GM23338 (cell line): ENCODE measurements at regions not wholly inside any gene's neighbourhood (a gene's known extent, or its start where the extent isn't known, plus 50 kb on each side); places are given as distances from the start of the nearest gene placed in this dataset.

Experiments
- ATAC-seq: fragments of 200-7000 bp; cut with Tn5 transposase; 3 replicates; pipeline ENCODE4 v1.9.1; 2020
- DNase-seq: peaks from one replicate; pipeline ENCODE4 v3.0.0-alpha.2; 2015; ENCODE audit warnings: low spot score
- H2AFZ ChIP-seq: fragments of 200-600 bp; sonication (generic); 2 replicates; pipeline ENCODE4 v1.8.0; 2016; ENCODE audit warnings: antibody characterized with exemption, mild to moderate bottlenecking, moderate library complexity
- H3F3A ChIP-seq: fragments of 200-600 bp; sonication (generic); replicated peaks from 2 replicates; pipeline ENCODE4 v1.8.0; 2017; ENCODE audit warnings: antibody characterized with exemption, mixed run types, low read depth
- H3K27ac ChIP-seq: fragments of 200-600 bp; sonication (generic); 2 replicates; pipeline ENCODE4 v1.6.1; 2016; ENCODE audit warnings: low read depth
- H3K27me3 ChIP-seq: fragments of 200-600 bp; sonication (generic); 2 replicates; pipeline ENCODE4 v1.8.0; 2016; ENCODE audit warnings: mild to moderate bottlenecking, mixed run types, moderate library complexity; ENCODE audit not compliant: insufficient read depth
- H3K36me3 ChIP-seq: fragments of 200-600 bp; sonication (generic); 2 replicates; pipeline ENCODE4 v1.8.0; 2016; ENCODE audit warnings: mild to moderate bottlenecking; ENCODE audit not compliant: insufficient read depth
- H3K4me1 ChIP-seq: fragments of 200-600 bp; sonication (generic); 2 replicates; pipeline ENCODE4 v1.8.0; 2016; ENCODE audit warnings: mild to moderate bottlenecking, moderate library complexity; ENCODE audit not compliant: insufficient read depth
- H3K4me2 ChIP-seq: fragments of 200-600 bp; sonication (generic); 2 replicates; pipeline ENCODE4 v1.7.1; 2017; ENCODE audit warnings: mixed run types
- H3K4me3 ChIP-seq: fragments of 200-600 bp; sonication (generic); 2 replicates; pipeline ENCODE4 v1.6.1; 2016; ENCODE audit warnings: mixed run types
- H3K79me2 ChIP-seq: fragments of 200-600 bp; sonication (generic); replicated peaks from 2 replicates; pipeline ENCODE4 v1.8.0; 2017; ENCODE audit warnings: mild to moderate bottlenecking; ENCODE audit not compliant: insufficient read depth
- H3K9me2 ChIP-seq: fragments of 200-600 bp; sonication (generic); 2 replicates; pipeline ENCODE4 v1.8.0; 2017; ENCODE audit not compliant: insufficient read depth
- H4K20me1 ChIP-seq: fragments of 200-600 bp; sonication (generic); replicated peaks from 2 replicates; pipeline ENCODE4 v1.8.0; 2017; ENCODE audit warnings: mild to moderate bottlenecking; ENCODE audit not compliant: insufficient read depth
- H3K27ac Mint-ChIP-seq: 2 replicates; pipeline ENCODE4 v1.8.0; 2020; ENCODE audit warnings: inconsistent platforms, mild to moderate bottlenecking, moderate library complexity, mixed read lengths
- H3K27me3 Mint-ChIP-seq: 3 replicates; pipeline ENCODE4 v1.8.0; 2022; ENCODE audit warnings: low read depth, mild to moderate bottlenecking, moderate library complexity, mixed read lengths, inconsistent platforms; ENCODE audit not compliant: insufficient read depth, poor library complexity
- H3K36me3 Mint-ChIP-seq: 3 replicates; pipeline ENCODE4 v1.8.0; 2021; ENCODE audit warnings: low read depth, mild to moderate bottlenecking, inconsistent platforms, moderate library complexity, mixed read lengths
- H3K4me1 Mint-ChIP-seq: 3 replicates; pipeline ENCODE4 v1.8.0; 2020; ENCODE audit warnings: mild to moderate bottlenecking, inconsistent platforms, mixed read lengths
- H3K4me3 Mint-ChIP-seq: 3 replicates; pipeline ENCODE4 v1.8.0; 2021; ENCODE audit warnings: moderate library complexity, mild to moderate bottlenecking, inconsistent platforms, mixed read lengths
- H3K9me3 Mint-ChIP-seq: 3 replicates; pipeline ENCODE4 v1.8.0; 2020; ENCODE audit warnings: moderate library complexity, mild to moderate bottlenecking, inconsistent platforms, mixed read lengths
- CREB1 ChIP-seq: fragments of 250-450 bp; sonication (Bioruptor Pico); IDR thresholded peaks from 2 replicates; pipeline ENCODE4 v1.5.0; 2020; ENCODE audit warnings: low read depth, mild to moderate bottlenecking, moderate library complexity
- EZH2 ChIP-seq: fragments of 200-600 bp; sonication (generic); IDR thresholded peaks from one replicate; pipeline ENCODE4 v1.8.0; 2017; ENCODE audit warnings: antibody characterized with exemption, mild to moderate bottlenecking, low read depth; ENCODE audit not compliant: unreplicated experiment
- EZH2phosphoT487 ChIP-seq: fragments of 200-600 bp; sonication (generic); IDR thresholded peaks from one replicate; pipeline ENCODE4 v1.8.1; 2018; ENCODE audit warnings: antibody characterized with exemption; ENCODE audit not compliant: unreplicated experiment
- NANOG ChIP-seq: IDR thresholded peaks from 2 replicates; pipeline ENCODE4 v1.6.1; 2016; ENCODE audit warnings: antibody characterized with exemption, borderline replicate concordance
- POLR2AphosphoS5 ChIP-seq: IDR thresholded peaks from 2 replicates; pipeline ENCODE4 v1.6.1; 2016; ENCODE audit warnings: antibody characterized with exemption, low read depth
- ZNF114 ChIP-seq: fragments of 250-450 bp; sonication (Bioruptor Pico); IDR thresholded peaks from 2 replicates; pipeline ENCODE4 v1.5.0; 2020; ENCODE audit warnings: mild to moderate bottlenecking, moderate library complexity
- TF ChIP-seq, protein P1 (sequence below): IDR thresholded peaks from one replicate; pipeline ENCODE4 v1.6.1; 2018; ENCODE audit warnings: antibody characterized with exemption; ENCODE audit not compliant: unreplicated experiment
- TF ChIP-seq, protein P2 (sequence below), 2 experiments: fragments of 200-600 bp in 1 of 2; sonication (generic) in 1 of 2; conservative IDR thresholded peaks; 2 replicates each; pipeline versions ENCODE4 v1.5.1 to v1.6.1; 2016 to 2017; ENCODE audit warnings: antibody characterized with exemption in 2 of 2, low read depth in 2 of 2, mild to moderate bottlenecking in 2 of 2, moderate library complexity in 1 of 2

- Mint-ChIP-seq H3K4me3 (no peak overlapping the region), H3K36me3 (no peaks in the 10 kb centered on the region)
- no peak for DNase-seq
These were observed 260.9 kb upstream of the SOX4 start for GRCh38 chr6:21332660-21333059.

GRCh38 chr6:21333715-21334114, 259.8 kb upstream of the SOX4 start:
- H3K9me2 ChIP-seq, result 0 out of 2 replicates have a peak, but pooled peaks cover 3% of the 10 kb centered on the region
- no peaks in the 10 kb centered on the region for H3K79me2 ChIP-seq
- peaks cover 3% of the 10 kb centered on the region for H3K27me3 Mint-ChIP-seq
- no peaks in the 10 kb centered on the region for H3K4me1 ChIP-seq
- ATAC-seq, result no peak
- no peak overlapping the region for H3K4me3 ChIP-seq
- H3K4me2 ChIP-seq, result no peak overlapping the region
- peak overlapping the region; percentile 88 for H2AFZ ChIP-seq
- H3K36me3 ChIP-seq, result no peaks in the 10 kb centered on the region
- no peak overlapping the region for H3K27ac ChIP-seq
- peak overlapping the region; percentile 53; the same call in 1 of the 2 replicates for H3K27ac Mint-ChIP-seq
- H3K4me1 Mint-ChIP-seq, result no peaks in the 10 kb centered on the region; the same call in 2 of the 3 replicates
- no peaks in the 10 kb centered on the region for H3K27me3 ChIP-seq
- H3K9me3 Mint-ChIP-seq, result peaks cover 4% of the 10 kb centered on the region; the same call in 2 of the 3 replicates
- H4K20me1 ChIP-seq, result no peaks in the 10 kb centered on the region
- no peak overlapping the region for H3K4me3 Mint-ChIP-seq
- H3K36me3 Mint-ChIP-seq, result no peaks in the 10 kb centered on the region
- no peak for DNase-seq
- no peaks in the 10 kb centered on the region for H3F3A ChIP-seq
- TF ChIP-seq ZNF114 (CRISPR knock-in tag) (no peak), EZH2phosphoT487 (no peak), EZH2 (no peak)

More at GRCh38 chr6:21332660-21333059, 260.9 kb upstream of the SOX4 start:
- ATAC-seq, result no peak
- no peaks in the 10 kb centered on the region; the same call in 1 of the 2 replicates for H3K4me1 ChIP-seq
- no peaks in the 10 kb centered on the region for H4K20me1 ChIP-seq
- no peaks in the 10 kb centered on the region for H3F3A ChIP-seq
- no peaks in the 10 kb centered on the region for H3K79me2 ChIP-seq
- no peak for TF ChIP-seq NANOG
- no peak for TF ChIP-seq CREB1
- no peak for TF ChIP-seq EZH2phosphoT487
- no peak for TF ChIP-seq ZNF114 (CRISPR knock-in tag)
- TF ChIP-seq POLR2AphosphoS5, result no peak
- TF ChIP-seq, protein P1, sequence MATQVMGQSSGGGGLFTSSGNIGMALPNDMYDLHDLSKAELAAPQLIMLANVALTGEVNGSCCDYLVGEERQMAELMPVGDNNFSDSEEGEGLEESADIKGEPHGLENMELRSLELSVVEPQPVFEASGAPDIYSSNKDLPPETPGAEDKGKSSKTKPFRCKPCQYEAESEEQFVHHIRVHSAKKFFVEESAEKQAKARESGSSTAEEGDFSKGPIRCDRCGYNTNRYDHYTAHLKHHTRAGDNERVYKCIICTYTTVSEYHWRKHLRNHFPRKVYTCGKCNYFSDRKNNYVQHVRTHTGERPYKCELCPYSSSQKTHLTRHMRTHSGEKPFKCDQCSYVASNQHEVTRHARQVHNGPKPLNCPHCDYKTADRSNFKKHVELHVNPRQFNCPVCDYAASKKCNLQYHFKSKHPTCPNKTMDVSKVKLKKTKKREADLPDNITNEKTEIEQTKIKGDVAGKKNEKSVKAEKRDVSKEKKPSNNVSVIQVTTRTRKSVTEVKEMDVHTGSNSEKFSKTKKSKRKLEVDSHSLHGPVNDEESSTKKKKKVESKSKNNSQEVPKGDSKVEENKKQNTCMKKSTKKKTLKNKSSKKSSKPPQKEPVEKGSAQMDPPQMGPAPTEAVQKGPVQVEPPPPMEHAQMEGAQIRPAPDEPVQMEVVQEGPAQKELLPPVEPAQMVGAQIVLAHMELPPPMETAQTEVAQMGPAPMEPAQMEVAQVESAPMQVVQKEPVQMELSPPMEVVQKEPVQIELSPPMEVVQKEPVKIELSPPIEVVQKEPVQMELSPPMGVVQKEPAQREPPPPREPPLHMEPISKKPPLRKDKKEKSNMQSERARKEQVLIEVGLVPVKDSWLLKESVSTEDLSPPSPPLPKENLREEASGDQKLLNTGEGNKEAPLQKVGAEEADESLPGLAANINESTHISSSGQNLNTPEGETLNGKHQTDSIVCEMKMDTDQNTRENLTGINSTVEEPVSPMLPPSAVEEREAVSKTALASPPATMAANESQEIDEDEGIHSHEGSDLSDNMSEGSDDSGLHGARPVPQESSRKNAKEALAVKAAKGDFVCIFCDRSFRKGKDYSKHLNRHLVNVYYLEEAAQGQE, result no peak
- TF ChIP-seq, protein P2, sequence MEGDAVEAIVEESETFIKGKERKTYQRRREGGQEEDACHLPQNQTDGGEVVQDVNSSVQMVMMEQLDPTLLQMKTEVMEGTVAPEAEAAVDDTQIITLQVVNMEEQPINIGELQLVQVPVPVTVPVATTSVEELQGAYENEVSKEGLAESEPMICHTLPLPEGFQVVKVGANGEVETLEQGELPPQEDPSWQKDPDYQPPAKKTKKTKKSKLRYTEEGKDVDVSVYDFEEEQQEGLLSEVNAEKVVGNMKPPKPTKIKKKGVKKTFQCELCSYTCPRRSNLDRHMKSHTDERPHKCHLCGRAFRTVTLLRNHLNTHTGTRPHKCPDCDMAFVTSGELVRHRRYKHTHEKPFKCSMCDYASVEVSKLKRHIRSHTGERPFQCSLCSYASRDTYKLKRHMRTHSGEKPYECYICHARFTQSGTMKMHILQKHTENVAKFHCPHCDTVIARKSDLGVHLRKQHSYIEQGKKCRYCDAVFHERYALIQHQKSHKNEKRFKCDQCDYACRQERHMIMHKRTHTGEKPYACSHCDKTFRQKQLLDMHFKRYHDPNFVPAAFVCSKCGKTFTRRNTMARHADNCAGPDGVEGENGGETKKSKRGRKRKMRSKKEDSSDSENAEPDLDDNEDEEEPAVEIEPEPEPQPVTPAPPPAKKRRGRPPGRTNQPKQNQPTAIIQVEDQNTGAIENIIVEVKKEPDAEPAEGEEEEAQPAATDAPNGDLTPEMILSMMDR (conservative IDR thresholded peaks at IDR 0.05; ENCODE audit: low read depth in 2 of 2), result no peak
- TF ChIP-seq EZH2, result no peak
- no peaks in the 10 kb centered on the region for H3K36me3 ChIP-seq
- Mint-ChIP-seq H3K9me3 (peaks cover 4% of the 10 kb centered on the region; the same call in 1 of the 3 replicates), H3K27me3 (peaks cover 3% of the 10 kb centered on the region), H3K4me1 (peaks cover 3% of the 10 kb centered on the region), H3K27ac (no peak overlapping the region)
- H3K4me3 ChIP-seq, result no peak overlapping the region
- no peaks in the 10 kb centered on the region for H3K27me3 ChIP-seq
- H2AFZ ChIP-seq, result no peak overlapping the region; the same call in 1 of the 2 replicates
- H3K4me2 ChIP-seq, result no peak overlapping the region
- no peak overlapping the region for H3K27ac ChIP-seq
- H3K9me2 ChIP-seq, result 0 out of 2 replicates have a peak, but pooled peaks cover 3% of the 10 kb centered on the region
